HEK293 (cell line): ENCODE measurements at regions not wholly inside any gene's neighbourhood (a gene's known extent, or its start where the extent isn't known, plus 50 kb on each side); places are given as distances from the start of the nearest gene placed in this dataset.
A peak's percentile ranks its signal among the peaks of the same experiment; 100 is the strongest.

Experiments used
- CTCF ChIA-PET: fragments of 350-600 bp; formaldehyde crosslinking; extraction: SDS; loops from one replicate; lab custom pipeline; 2021; ENCODE audit warnings: antibody characterized with exemption; lab: Yijun Ruan, JAX
- POLR2A ChIA-PET: fragments of 300-600 bp; formaldehyde crosslinking; extraction: SDS; loops from one replicate; lab custom pipeline; 2020; ENCODE audit warnings: antibody characterized with exemption, inconsistent platforms; lab: Yijun Ruan, JAX
- H3K27ac ChIP-seq: fragments of 200-500 bp; sonication (Bioruptor generic); 2 replicates; pipeline ENCODE4 v1.5.1; 2014; ENCODE audit warnings: low read depth, low read length, control low read depth, inconsistent platforms; ENCODE audit errors: extremely low read depth
- H3K36me3 ChIP-seq, 2 experiments: fragments of 200-500 bp in 1 of 2; sonication (Bioruptor generic) in 1 of 2; 1 replicate in 1 of 2; 2 replicates in 1 of 2; pipeline ENCODE4 v1.5.1; 2014 to 2017; ENCODE audit warnings: inconsistent platforms in 2 of 2, low read length in 2 of 2; ENCODE audit not compliant: control insufficient read depth in 2 of 2, insufficient read depth in 1 of 2
- H3K4me1 ChIP-seq: fragments of 200-500 bp; sonication (Bioruptor generic); 2 replicates; pipeline ENCODE4 v1.5.1; 2014; ENCODE audit warnings: mild to moderate bottlenecking, low read length, inconsistent platforms; ENCODE audit not compliant: control insufficient read depth, insufficient read depth
- H3K4me3 ChIP-seq: 2 replicates; pipeline ENCODE4 v1.5.1; 2011; ENCODE audit warnings: low read depth, mild to moderate bottlenecking, control low read depth, low read length, moderate library complexity
- H3K9me3 ChIP-seq: fragments of 200-500 bp; sonication (Bioruptor generic); 2 replicates; pipeline ENCODE4 v1.5.1; 2014; ENCODE audit warnings: low read depth, low read length, inconsistent platforms; ENCODE audit not compliant: control insufficient read depth, insufficient read depth
- KLF16 ChIP-seq: fragments of 450-650 bp; formaldehyde crosslinking; IDR thresholded peaks from 2 replicates; pipeline ENCODE4 v1.5.1; 2017; ENCODE audit warnings: missing biosample characterization, missing genetic modification characterization
- KLF17 ChIP-seq: fragments of 450-650 bp; formaldehyde crosslinking; IDR thresholded peaks from 2 replicates; pipeline ENCODE4 v1.5.1; 2016; ENCODE audit warnings: missing biosample characterization, missing genetic modification characterization
- PATZ1 ChIP-seq: fragments of 450-650 bp; formaldehyde crosslinking; IDR thresholded peaks from 2 replicates; pipeline ENCODE4 v1.5.1; 2016; ENCODE audit warnings: missing biosample characterization, missing genetic modification characterization
- PRDM6 ChIP-seq: fragments of 450-650 bp; formaldehyde crosslinking; IDR thresholded peaks from 2 replicates; pipeline ENCODE4 v1.5.1; 2017; ENCODE audit warnings: missing biosample characterization, missing genetic modification characterization
- SP2 ChIP-seq: fragments of 450-650 bp; formaldehyde crosslinking; IDR thresholded peaks from 2 replicates; pipeline ENCODE4 v1.5.1; 2016; ENCODE audit warnings: missing biosample characterization, missing genetic modification characterization
- ZBTB21 ChIP-seq: fragments of 450-650 bp; formaldehyde crosslinking; IDR thresholded peaks from 2 replicates; pipeline ENCODE4 v1.5.1; 2017; ENCODE audit warnings: missing biosample characterization, missing genetic modification characterization
- ZBTB48 ChIP-seq: fragments of 450-650 bp; formaldehyde crosslinking; IDR thresholded peaks from 2 replicates; pipeline ENCODE4 v1.5.1; 2016; ENCODE audit warnings: missing biosample characterization, missing genetic modification characterization
- ZBTB6 ChIP-seq: fragments of 450-650 bp; formaldehyde crosslinking; IDR thresholded peaks from 2 replicates; pipeline ENCODE4 v1.5.1; 2017; ENCODE audit warnings: missing biosample characterization, missing genetic modification characterization
- ZFP69B ChIP-seq: fragments of 450-650 bp; formaldehyde crosslinking; IDR thresholded peaks from 2 replicates; pipeline ENCODE4 v1.5.1; 2016; ENCODE audit warnings: missing biosample characterization, missing genetic modification characterization
- ZIC2 ChIP-seq: fragments of 450-650 bp; formaldehyde crosslinking; IDR thresholded peaks from 2 replicates; pipeline ENCODE4 v1.5.1; 2016; ENCODE audit warnings: missing biosample characterization, missing genetic modification characterization
- ZNF112 ChIP-seq: fragments of 450-650 bp; formaldehyde crosslinking; IDR thresholded peaks from 2 replicates; pipeline ENCODE4 v1.5.0; 2017; ENCODE audit warnings: missing biosample characterization, missing genetic modification characterization
- ZNF114 ChIP-seq: fragments of 450-650 bp; formaldehyde crosslinking; IDR thresholded peaks from 2 replicates; pipeline ENCODE4 v1.5.0; 2017; ENCODE audit warnings: missing biosample characterization, missing genetic modification characterization
- ZNF148 ChIP-seq: fragments of 450-650 bp; formaldehyde crosslinking; IDR thresholded peaks from 2 replicates; pipeline ENCODE4 v1.5.0; 2017; ENCODE audit warnings: missing biosample characterization, missing genetic modification characterization, borderline replicate concordance
- ZNF175 ChIP-seq: fragments of 450-650 bp; formaldehyde crosslinking; IDR thresholded peaks from 2 replicates; pipeline ENCODE4 v1.5.1; 2016; ENCODE audit warnings: missing biosample characterization, missing genetic modification characterization
- ZNF19 ChIP-seq: fragments of 450-650 bp; formaldehyde crosslinking; IDR thresholded peaks from 2 replicates; pipeline ENCODE4; 2016; ENCODE audit warnings: missing biosample characterization, missing genetic modification characterization, low read depth
- ZNF26 ChIP-seq: fragments of 450-650 bp; formaldehyde crosslinking; IDR thresholded peaks from 2 replicates; pipeline ENCODE4 v1.5.1; 2016; ENCODE audit warnings: missing biosample characterization, missing genetic modification characterization
- ZNF335 ChIP-seq: fragments of 450-650 bp; formaldehyde crosslinking; conservative IDR thresholded peaks from 2 replicates; pipeline ENCODE4 v1.5.1; 2016; ENCODE audit warnings: missing biosample characterization, missing genetic modification characterization
- ZNF501 ChIP-seq: fragments of 450-650 bp; formaldehyde crosslinking; IDR thresholded peaks from 2 replicates; pipeline ENCODE4 v1.5.1; 2016; ENCODE audit warnings: missing biosample characterization, missing genetic modification characterization
- ZNF514 ChIP-seq: fragments of 450-650 bp; formaldehyde crosslinking; IDR thresholded peaks from 2 replicates; pipeline ENCODE4 v1.5.1; 2016; ENCODE audit warnings: missing biosample characterization, missing genetic modification characterization
- ZNF768 ChIP-seq: fragments of 450-650 bp; formaldehyde crosslinking; IDR thresholded peaks from 2 replicates; pipeline ENCODE4 v1.5.1; 2018; ENCODE audit warnings: missing biosample characterization, mild to moderate bottlenecking, missing genetic modification characterization
- ZSCAN4 ChIP-seq: fragments of 450-650 bp; formaldehyde crosslinking; IDR thresholded peaks from 2 replicates; pipeline ENCODE4 v1.5.1; 2017; ENCODE audit warnings: missing biosample characterization, missing genetic modification characterization

GRCh38 chr5:56508249-56508648, 275.1 kb upstream of the ANKRD55 start (continued):
- TF ChIP-seq ZBTB48 (tag by site-specific recombination) (no peak), ZBTB6 (tag by site-specific recombination) (no peak), ZNF26 (tag by site-specific recombination) (no peak), ZFP69B (no peak), SP2 (tag by site-specific recombination) (no peak), ZNF768 (tag by site-specific recombination) (no peak)
- TF ChIP-seq, all 188 proteins: peak for 0

- no peak overlapping the region for H3K27ac ChIP-seq
- POLR2A ChIA-PET = no interaction called here
- TF ChIP-seq KLF16 (no peak), ZNF335 (no peak), ZIC2 (tag by site-specific recombination) (peak; percentile 15; the same call in 1 of the 2 replicates), PRDM6 (tag by site-specific recombination) (peak; percentile 46; the same call in 1 of the 2 replicates)
- TF ChIP-seq, all 188 proteins: peak for 2
- no peaks in the 10 kb centered on the region for H3K9me3 ChIP-seq
- H3K4me1 ChIP-seq = no peaks in the 10 kb centered on the region
- CTCF ChIA-PET = no interaction called here
- no peaks in the 10 kb centered on the region for H3K36me3 ChIP-seq
- no peak overlapping the region for H3K4me3 ChIP-seq
Measured at GRCh38 chr5:56507351-56507930, 274.3 kb upstream of the ANKRD55 start.

- no peaks in the 10 kb centered on the region for H3K36me3 ChIP-seq
- H3K9me3 ChIP-seq = no peaks in the 10 kb centered on the region
- POLR2A ChIA-PET = no interaction called here
- H3K4me3 ChIP-seq = no peak overlapping the region
- H3K27ac ChIP-seq = no peak overlapping the region
- CTCF ChIA-PET = no interaction called here
- H3K4me1 ChIP-seq = no peaks in the 10 kb centered on the region
- TF ChIP-seq ZNF501 (tag by site-specific recombination) (no peak), ZBTB21 (tag by site-specific recombination) (no peak), ZNF148 (tag by site-specific recombination) (no peak), ZNF114 (no peak), ZSCAN4 (tag by site-specific recombination) (no peak), ZNF514 (no peak), PATZ1 (no peak), ZNF175 (tag by site-specific recombination) (no peak), ZNF19 (no peak), ZNF112 (tag by site-specific recombination) (no peak), KLF17 (tag by site-specific recombination) (no peak)
Measured at GRCh38 chr5:56506211-56506965, 273.3 kb upstream of the ANKRD55 start.
